ENCODE measurements at regions not wholly inside any gene's neighbourhood (a gene's known extent, or its start where the extent isn't known, plus 50 kb on each side); places are given as distances from the start of the nearest gene placed in this dataset.

- H3K36me3 ChIP-seq (ENCODE audit: control insufficient read depth in 1 of 2, insufficient read depth in 2 of 2, low read length in 2 of 2), result no peaks in the 10 kb centered on the region
- H3K79me2 ChIP-seq (ENCODE audit: insufficient read depth, low read length), result no peaks in the 10 kb centered on the region
- H3K9ac ChIP-seq (ENCODE audit: low read length), result no peak overlapping the region
- intact Hi-C loops (cut with micrococcal nuclease), result no loop called here
- no peak overlapping the region for H3K4me2 ChIP-seq (ENCODE audit: low read length)
- no peak overlapping the region for H3K27ac ChIP-seq (ENCODE audit: low read depth, low read length)
- ChIA-PET CTCF (no interaction called here), POLR2A (no interaction called here), RAD21 (ENCODE audit: low non-redundant PET in 1 of 2, low total read pairs in 2 of 2, uncharacterized antibody in 2 of 2, unreplicated experiment in 2 of 2) (no interaction called here)
- no TSS peak for BruUV-seq (replicated peaks)
- TF ChIP-seq, protein P1, sequence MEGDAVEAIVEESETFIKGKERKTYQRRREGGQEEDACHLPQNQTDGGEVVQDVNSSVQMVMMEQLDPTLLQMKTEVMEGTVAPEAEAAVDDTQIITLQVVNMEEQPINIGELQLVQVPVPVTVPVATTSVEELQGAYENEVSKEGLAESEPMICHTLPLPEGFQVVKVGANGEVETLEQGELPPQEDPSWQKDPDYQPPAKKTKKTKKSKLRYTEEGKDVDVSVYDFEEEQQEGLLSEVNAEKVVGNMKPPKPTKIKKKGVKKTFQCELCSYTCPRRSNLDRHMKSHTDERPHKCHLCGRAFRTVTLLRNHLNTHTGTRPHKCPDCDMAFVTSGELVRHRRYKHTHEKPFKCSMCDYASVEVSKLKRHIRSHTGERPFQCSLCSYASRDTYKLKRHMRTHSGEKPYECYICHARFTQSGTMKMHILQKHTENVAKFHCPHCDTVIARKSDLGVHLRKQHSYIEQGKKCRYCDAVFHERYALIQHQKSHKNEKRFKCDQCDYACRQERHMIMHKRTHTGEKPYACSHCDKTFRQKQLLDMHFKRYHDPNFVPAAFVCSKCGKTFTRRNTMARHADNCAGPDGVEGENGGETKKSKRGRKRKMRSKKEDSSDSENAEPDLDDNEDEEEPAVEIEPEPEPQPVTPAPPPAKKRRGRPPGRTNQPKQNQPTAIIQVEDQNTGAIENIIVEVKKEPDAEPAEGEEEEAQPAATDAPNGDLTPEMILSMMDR (IDR thresholded peaks at IDR 0.05 in 2 of 3, conservative IDR thresholded peaks at IDR 0.05 in 1 of 3; ENCODE audit: borderline replicate concordance in 1 of 3, insufficient read depth in 1 of 3, low read depth in 2 of 3, low read length in 2 of 3), result no peak
- TF ChIP-seq EZH2 (IDR thresholded peaks at IDR 0.05) (no peak), SIN3A (IDR thresholded peaks at IDR 0.05; ENCODE audit: low read depth) (no peak)
- TF ChIP-seq, protein P2, sequence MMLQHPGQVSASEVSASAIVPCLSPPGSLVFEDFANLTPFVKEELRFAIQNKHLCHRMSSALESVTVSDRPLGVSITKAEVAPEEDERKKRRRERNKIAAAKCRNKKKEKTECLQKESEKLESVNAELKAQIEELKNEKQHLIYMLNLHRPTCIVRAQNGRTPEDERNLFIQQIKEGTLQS (IDR thresholded peaks at IDR 0.05), result no peak
- H3K27me3 ChIP-seq (ENCODE audit: insufficient read depth, low read length), result no peaks in the 10 kb centered on the region
- H3K4me3 ChIP-seq (replicated peaks in 1 of 2; ENCODE audit: low read depth in 1 of 2, low read length in 2 of 2), result no peak overlapping the region
- no peaks in the 10 kb centered on the region for H3K9me3 ChIP-seq (ENCODE audit: control insufficient read depth in 1 of 2, insufficient read depth in 1 of 2, low read depth in 1 of 2, low read length in 2 of 2)
- H4K20me1 ChIP-seq (ENCODE audit: insufficient read depth), result no peaks in the 10 kb centered on the region
- no peak overlapping the region for H2AFZ ChIP-seq (ENCODE audit: low read depth, low read length, poor library complexity, severe bottlenecking)
- no peaks in the 10 kb centered on the region for H3K4me1 ChIP-seq (ENCODE audit: control insufficient read depth in 1 of 2, insufficient read depth in 2 of 2, low read length in 2 of 2)
- ATAC-seq (no peak), DNase-seq (ENCODE audit: low read depth, low spot score) (no peak)
- no peaks in the 10 kb centered on the region for H3K9me2 ChIP-seq (ENCODE audit: insufficient read depth)
Observed at GRCh38 chr1:221862971-221863370, 121.1 kb upstream of the DUSP10 start.

DNA sequence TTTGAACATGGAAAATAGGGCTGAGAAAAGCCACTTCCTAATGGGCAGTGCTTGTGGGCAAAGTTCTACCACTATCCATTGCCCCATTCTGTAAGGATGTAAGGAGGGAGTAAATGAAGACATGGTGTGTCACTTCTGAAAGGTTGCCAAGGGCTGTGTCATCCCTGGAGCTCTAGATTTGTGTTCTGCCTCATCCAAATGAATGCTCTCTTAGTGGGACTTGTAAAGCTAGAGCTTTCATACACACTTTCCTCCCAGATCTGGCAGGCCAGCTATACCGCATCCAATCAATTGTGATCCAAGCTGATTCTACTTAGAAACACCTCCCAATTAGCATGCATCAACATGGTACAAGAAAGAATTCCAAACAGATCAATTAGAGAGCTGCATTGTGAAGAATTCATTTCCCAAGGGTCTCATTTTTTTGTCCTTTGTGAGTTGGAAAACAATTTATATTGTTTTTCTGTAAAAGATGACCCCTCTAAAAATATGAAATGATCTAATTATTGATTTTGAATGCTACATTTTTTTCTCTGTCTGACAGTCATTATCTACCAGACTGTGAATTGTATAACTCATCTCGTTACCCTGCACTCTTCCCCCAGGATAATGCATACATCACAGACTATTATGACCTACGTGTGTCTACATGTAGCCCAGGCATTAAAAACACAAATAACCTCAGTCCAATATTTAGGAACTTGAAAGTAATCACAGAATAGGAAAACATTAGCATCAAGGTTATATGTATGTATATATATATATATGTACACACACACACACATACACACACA is 117.1 kb upstream of the DUSP10 start:
- DNase-seq (ENCODE audit: low read depth, low spot score), result no peak
- H3K9ac ChIP-seq (ENCODE audit: low read length), result no peak overlapping the region
- no peak overlapping the region for H3K4me3 ChIP-seq (replicated peaks in 1 of 2; ENCODE audit: low read depth in 1 of 2, low read length in 2 of 2)
- no peaks in the 10 kb centered on the region for H3K9me2 ChIP-seq (ENCODE audit: insufficient read depth)
- no peaks in the 10 kb centered on the region for H3K27me3 ChIP-seq (ENCODE audit: insufficient read depth, low read length)
- no peaks in the 10 kb centered on the region for H3K4me1 ChIP-seq (ENCODE audit: control insufficient read depth in 1 of 2, insufficient read depth in 2 of 2, low read length in 2 of 2)
- ChIA-PET RAD21 (ENCODE audit: low non-redundant PET in 1 of 2, low total read pairs in 2 of 2, uncharacterized antibody in 2 of 2, unreplicated experiment in 2 of 2) (no interaction called here), CTCF (no interaction called here), POLR2A (no interaction called here)
- no peak for ATAC-seq
- H3K9me3 ChIP-seq (ENCODE audit: control insufficient read depth in 1 of 2, insufficient read depth in 1 of 2, low read depth in 1 of 2, low read length in 2 of 2), result no peaks in the 10 kb centered on the region
- H3K27ac ChIP-seq (ENCODE audit: low read depth, low read length), result no peak overlapping the region
- no peaks in the 10 kb centered on the region for H4K20me1 ChIP-seq (ENCODE audit: insufficient read depth)
- TF ChIP-seq ZNF274 (IDR thresholded peaks at IDR 0.05; ENCODE audit: low read depth, low read length) (no peak), POLR2A (IDR thresholded peaks at IDR 0.05; ENCODE audit: borderline replicate concordance, extremely low read depth, insufficient read depth, insufficient read length) (no peak), ZFX (IDR thresholded peaks at IDR 0.05) (no peak), TCF7L2 (IDR thresholded peaks at IDR 0.05; ENCODE audit: borderline replicate concordance, extremely low read depth, insufficient read depth, insufficient read length) (no peak), EGR1 (IDR thresholded peaks at IDR 0.05; ENCODE audit: low read depth) (no peak)
- TF ChIP-seq, protein P3, sequence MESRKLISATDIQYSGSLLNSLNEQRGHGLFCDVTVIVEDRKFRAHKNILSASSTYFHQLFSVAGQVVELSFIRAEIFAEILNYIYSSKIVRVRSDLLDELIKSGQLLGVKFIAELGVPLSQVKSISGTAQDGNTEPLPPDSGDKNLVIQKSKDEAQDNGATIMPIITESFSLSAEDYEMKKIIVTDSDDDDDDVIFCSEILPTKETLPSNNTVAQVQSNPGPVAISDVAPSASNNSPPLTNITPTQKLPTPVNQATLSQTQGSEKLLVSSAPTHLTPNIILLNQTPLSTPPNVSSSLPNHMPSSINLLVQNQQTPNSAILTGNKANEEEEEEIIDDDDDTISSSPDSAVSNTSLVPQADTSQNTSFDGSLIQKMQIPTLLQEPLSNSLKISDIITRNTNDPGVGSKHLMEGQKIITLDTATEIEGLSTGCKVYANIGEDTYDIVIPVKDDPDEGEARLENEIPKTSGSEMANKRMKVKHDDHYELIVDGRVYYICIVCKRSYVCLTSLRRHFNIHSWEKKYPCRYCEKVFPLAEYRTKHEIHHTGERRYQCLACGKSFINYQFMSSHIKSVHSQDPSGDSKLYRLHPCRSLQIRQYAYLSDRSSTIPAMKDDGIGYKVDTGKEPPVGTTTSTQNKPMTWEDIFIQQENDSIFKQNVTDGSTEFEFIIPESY (IDR thresholded peaks at IDR 0.05; ENCODE audit: extremely low read depth, insufficient replicate concordance, low read length), result no peak
- H3K36me3 ChIP-seq (ENCODE audit: control insufficient read depth in 1 of 2, insufficient read depth in 2 of 2, low read length in 2 of 2), result no peaks in the 10 kb centered on the region
- no peaks in the 10 kb centered on the region for H3K79me2 ChIP-seq (ENCODE audit: insufficient read depth, low read length)
- H3K4me2 ChIP-seq (ENCODE audit: low read length), result no peak overlapping the region
- intact Hi-C loops (cut with micrococcal nuclease), result loop anchor here (5.0 kb wide), 2 partner anchors 317 to 382 kb away; no protein-coding TSS in a partner anchor
- no peak overlapping the region for H2AFZ ChIP-seq (ENCODE audit: low read depth, low read length, poor library complexity, severe bottlenecking)
- no TSS peak for BruUV-seq (replicated peaks)

Measured in HCT116 (cell line).